NOMO-1 (cell line): ENCODE measurements at regions not wholly inside any gene's neighbourhood (a gene's known extent, or its start where the extent isn't known, plus 50 kb on each side); places are given as distances from the start of the nearest gene placed in this dataset.

Experiments
- DNase-seq, 2 experiments: peaks; one replicate each; lab custom pipeline; 2025; ENCODE audit not compliant: unreplicated experiment in 2 of 2; lab: John Stamatoyannopoulos, UW

GRCh38 chr10:6305401-6306321, 102.9 kb downstream of the PFKFB3 start:
- DNase-seq = peak in 1 of 2 experiments; percentile 12

GRCh38 chr10:6306917-6307316, 104.2 kb downstream of the PFKFB3 start:
- no peak for DNase-seq

- no peak for DNase-seq
Measured at GRCh38 chr10:6309816-6310215, 107.1 kb downstream of the PFKFB3 start.

GRCh38 chr10:6310977-6311376, 108.2 kb downstream of the PFKFB3 start:
- DNase-seq = no peak

GRCh38 chr10:6311700-6312330, 109.1 kb downstream of the PFKFB3 start:
- no peak for DNase-seq

GRCh38 chr10:6312636-6313035, 109.9 kb downstream of the PFKFB3 start:
- no peak for DNase-seq

- DNase-seq = no peak
Measured at GRCh38 chr10:6313111-6313895, 110.6 kb downstream of the PFKFB3 start.

- DNase-seq = no peak
Measured at GRCh38 chr10:6314620-6315205, 112.0 kb downstream of the PFKFB3 start.

GRCh38 chr10:6319119-6319518, 116.4 kb downstream of the PFKFB3 start:
- no peak for DNase-seq

GRCh38 chr10:6320320-6321010, 117.7 kb downstream of the PFKFB3 start:
- DNase-seq = no peak

- no peak for DNase-seq
Measured at GRCh38 chr10:6321880-6322279, 119.1 kb downstream of the PFKFB3 start.

GRCh38 chr10:6322805-6323204, 120.1 kb downstream of the PFKFB3 start:
- DNase-seq = no peak

GRCh38 chr10:6327961-6328698, 125.4 kb downstream of the PFKFB3 start:
- no peak for DNase-seq

GRCh38 chr10:6328699-6329423, 126.1 kb downstream of the PFKFB3 start:
- DNase-seq = peak; percentile 75 to 85

- DNase-seq = no peak
Measured at GRCh38 chr10:6333086-6333485, 130.4 kb downstream of the PFKFB3 start.

- no peak for DNase-seq
Measured at GRCh38 chr10:6333973-6334372, 131.2 kb downstream of the PFKFB3 start.

- DNase-seq = no peak
Measured at GRCh38 chr10:6336016-6336415, 133.3 kb downstream of the PFKFB3 start.

GRCh38 chr10:6337382-6337781, 134.7 kb downstream of the PFKFB3 start:
- DNase-seq = no peak

GRCh38 chr10:6338361-6338760, 135.6 kb downstream of the PFKFB3 start:
- DNase-seq = no peak
